Activated CD4-positive, alpha-beta T cell treated with anti-CD3 and anti-CD28 coated beads, Interleukin-2, amount 10 ng/mL, durations not matched to agents 24 days and 14 days (primary cell): ENCODE measurements at regions not wholly inside any gene's neighbourhood (a gene's known extent, or its start where the extent isn't known, plus 50 kb on each side); places are given as distances from the start of the nearest gene placed in this dataset.

ENCODE experiments used
- DNase-seq: peaks from one replicate; pipeline ENCODE4 v3.0.0; 2022
- H3K27ac Mint-ChIP-seq: one replicate; pipeline ENCODE4 v1.8.0; 2022; ENCODE audit warnings: mild to moderate bottlenecking, mixed read lengths
- H3K27me3 Mint-ChIP-seq: one replicate; pipeline ENCODE4 v1.8.0; 2022; ENCODE audit warnings: mixed read lengths
- H3K36me3 Mint-ChIP-seq: one replicate; pipeline ENCODE4 v1.8.0; 2022; ENCODE audit warnings: low read depth, mild to moderate bottlenecking, mixed read lengths
- H3K4me1 Mint-ChIP-seq: one replicate; pipeline ENCODE4 v1.8.0; 2021; ENCODE audit warnings: mixed read lengths
- H3K4me3 Mint-ChIP-seq: one replicate; pipeline ENCODE4 v1.8.0; 2022; ENCODE audit warnings: mild to moderate bottlenecking, moderate library complexity, mixed read lengths
- H3K9me3 Mint-ChIP-seq: one replicate; pipeline ENCODE4 v1.8.0; 2021; ENCODE audit warnings: mixed read lengths
- intact Hi-C: fragments of 100-400 bp; cut with micrococcal nuclease; formaldehyde crosslinking; loops from one replicate; pipeline ENCODE4 v1.15.1; 2023

- intact Hi-C loops: no loop called here
- H3K27me3 Mint-ChIP-seq: no peaks in the 10 kb centered on the region
- H3K4me3 Mint-ChIP-seq: no peak overlapping the region
- H3K27ac Mint-ChIP-seq: no peak overlapping the region
- H3K4me1 Mint-ChIP-seq: no peaks in the 10 kb centered on the region
- DNase-seq: no peak
- no peaks in the 10 kb centered on the region for H3K9me3 Mint-ChIP-seq
- H3K36me3 Mint-ChIP-seq: no peaks in the 10 kb centered on the region
Measured at GRCh38 chr3:117539729-117540128, 830.1 kb downstream of the TUSC7 start.

- H3K4me1 Mint-ChIP-seq: no peaks in the 10 kb centered on the region
- H3K27me3 Mint-ChIP-seq: no peaks in the 10 kb centered on the region
- no peak for DNase-seq
- no peak overlapping the region for H3K4me3 Mint-ChIP-seq
- intact Hi-C loops: no loop called here
- H3K9me3 Mint-ChIP-seq: no peaks in the 10 kb centered on the region
- no peaks in the 10 kb centered on the region for H3K36me3 Mint-ChIP-seq
- no peak overlapping the region for H3K27ac Mint-ChIP-seq
Measured at GRCh38 chr3:117540597-117540996, 831.0 kb downstream of the TUSC7 start.

- H3K27ac Mint-ChIP-seq: no peak overlapping the region
- DNase-seq: no peak
- intact Hi-C loops: no loop called here
- no peaks in the 10 kb centered on the region for H3K36me3 Mint-ChIP-seq
- no peaks in the 10 kb centered on the region for H3K27me3 Mint-ChIP-seq
- no peak overlapping the region for H3K4me3 Mint-ChIP-seq
- no peaks in the 10 kb centered on the region for H3K9me3 Mint-ChIP-seq
- H3K4me1 Mint-ChIP-seq: no peaks in the 10 kb centered on the region
Measured at GRCh38 chr3:117541721-117542120, 832.1 kb downstream of the TUSC7 start.

GRCh38 chr3:117543521-117543920 lies 833.9 kb downstream of the TUSC7 start:
- Mint-ChIP-seq H3K4me3 (no peak overlapping the region), H3K27ac (no peak overlapping the region), H3K4me1 (no peaks in the 10 kb centered on the region), H3K9me3 (no peaks in the 10 kb centered on the region), H3K27me3 (no peaks in the 10 kb centered on the region), H3K36me3 (no peaks in the 10 kb centered on the region)
- DNase-seq: no peak
- intact Hi-C loops: no loop called here

GRCh38 chr3:117545484-117545883 lies 835.9 kb downstream of the TUSC7 start:
- Mint-ChIP-seq H3K36me3 (no peaks in the 10 kb centered on the region), H3K4me3 (no peak overlapping the region), H3K9me3 (no peaks in the 10 kb centered on the region), H3K4me1 (no peaks in the 10 kb centered on the region), H3K27me3 (no peaks in the 10 kb centered on the region), H3K27ac (no peak overlapping the region)
- no peak for DNase-seq
- intact Hi-C loops: no loop called here

GRCh38 chr3:117547956-117548550 lies 838.5 kb downstream of the TUSC7 start:
- Mint-ChIP-seq H3K4me3 (no peak overlapping the region), H3K27me3 (no peaks in the 10 kb centered on the region), H3K27ac (no peak overlapping the region), H3K4me1 (no peaks in the 10 kb centered on the region), H3K9me3 (no peaks in the 10 kb centered on the region), H3K36me3 (no peaks in the 10 kb centered on the region)
- intact Hi-C loops: no loop called here
- DNase-seq: no peak

GRCh38 chr3:117548600-117548999 lies 839.0 kb downstream of the TUSC7 start:
- intact Hi-C loops: no loop called here
- Mint-ChIP-seq H3K4me3 (no peak overlapping the region), H3K9me3 (no peaks in the 10 kb centered on the region), H3K4me1 (no peaks in the 10 kb centered on the region), H3K27ac (no peak overlapping the region), H3K27me3 (no peaks in the 10 kb centered on the region), H3K36me3 (no peaks in the 10 kb centered on the region)
- DNase-seq: no peak

- Mint-ChIP-seq H3K27me3 (no peaks in the 10 kb centered on the region), H3K36me3 (no peaks in the 10 kb centered on the region), H3K4me3 (no peak overlapping the region), H3K9me3 (no peaks in the 10 kb centered on the region), H3K27ac (no peak overlapping the region), H3K4me1 (no peaks in the 10 kb centered on the region)
- intact Hi-C loops: no loop called here
- no peak for DNase-seq
Measured at GRCh38 chr3:117549716-117550115, 840.1 kb downstream of the TUSC7 start.

- Mint-ChIP-seq H3K27ac (no peak overlapping the region), H3K4me1 (no peaks in the 10 kb centered on the region), H3K9me3 (no peaks in the 10 kb centered on the region), H3K27me3 (no peaks in the 10 kb centered on the region), H3K36me3 (no peaks in the 10 kb centered on the region), H3K4me3 (no peak overlapping the region)
- intact Hi-C loops: no loop called here
- DNase-seq: no peak
Measured at GRCh38 chr3:117550766-117551165, 841.2 kb downstream of the TUSC7 start.

GRCh38 chr3:117553461-117553860 lies 843.9 kb downstream of the TUSC7 start:
- DNase-seq: no peak
- H3K9me3 Mint-ChIP-seq: no peaks in the 10 kb centered on the region
- H3K27me3 Mint-ChIP-seq: no peaks in the 10 kb centered on the region
- H3K27ac Mint-ChIP-seq: no peak overlapping the region
- no peak overlapping the region for H3K4me3 Mint-ChIP-seq
- no peaks in the 10 kb centered on the region for H3K36me3 Mint-ChIP-seq
- intact Hi-C loops: no loop called here
- H3K4me1 Mint-ChIP-seq: no peaks in the 10 kb centered on the region

GRCh38 chr3:117556646-117557407 lies 847.2 kb downstream of the TUSC7 start:
- no peaks in the 10 kb centered on the region for H3K27me3 Mint-ChIP-seq
- H3K27ac Mint-ChIP-seq: no peak overlapping the region
- DNase-seq: no peak
- intact Hi-C loops: no loop called here
- no peaks in the 10 kb centered on the region for H3K9me3 Mint-ChIP-seq
- no peaks in the 10 kb centered on the region for H3K4me1 Mint-ChIP-seq
- no peaks in the 10 kb centered on the region for H3K36me3 Mint-ChIP-seq
- H3K4me3 Mint-ChIP-seq: no peak overlapping the region

- H3K9me3 Mint-ChIP-seq: no peaks in the 10 kb centered on the region
- intact Hi-C loops: no loop called here
Measured at GRCh38 chr3:117557464-117558090, 848.0 kb downstream of the TUSC7 start.

GRCh38 chr3:117558681-117559080 lies 849.1 kb downstream of the TUSC7 start:
- intact Hi-C loops: no loop called here
- no peaks in the 10 kb centered on the region for H3K27me3 Mint-ChIP-seq

More at GRCh38 chr3:117557464-117558090, 848.0 kb downstream of the TUSC7 start:
- no peaks in the 10 kb centered on the region for H3K27me3 Mint-ChIP-seq
- H3K4me3 Mint-ChIP-seq: no peak overlapping the region
- DNase-seq: no peak
- H3K4me1 Mint-ChIP-seq: no peaks in the 10 kb centered on the region
- no peak overlapping the region for H3K27ac Mint-ChIP-seq
- no peaks in the 10 kb centered on the region for H3K36me3 Mint-ChIP-seq

GRCh38 chr3:117562000-117562399 lies 852.4 kb downstream of the TUSC7 start:
- intact Hi-C loops: no loop called here
- Mint-ChIP-seq H3K36me3 (no peaks in the 10 kb centered on the region), H3K27ac (no peak overlapping the region), H3K4me1 (no peaks in the 10 kb centered on the region), H3K27me3 (no peaks in the 10 kb centered on the region), H3K9me3 (no peaks in the 10 kb centered on the region), H3K4me3 (no peak overlapping the region)
- DNase-seq: no peak

More at GRCh38 chr3:117558681-117559080, 849.1 kb downstream of the TUSC7 start:
- Mint-ChIP-seq H3K4me3 (no peak overlapping the region), H3K4me1 (no peaks in the 10 kb centered on the region), H3K36me3 (no peaks in the 10 kb centered on the region), H3K27ac (no peak overlapping the region), H3K9me3 (no peaks in the 10 kb centered on the region)
- no peak for DNase-seq
